ENCODE measurements at regions not wholly inside any gene's neighbourhood (a gene's known extent, or its start where the extent isn't known, plus 50 kb on each side); places are given as distances from the start of the nearest gene placed in this dataset.
"Not testable (repeated sequence)": the region's sequence is repeated elsewhere in the genome, so short reads cannot be mapped to it uniquely, and the experiment has no call there.

GRCh38 chr2:236980961-236981360 is 104.7 kb upstream of the COPS8 start:
- no peak for DNase-seq

GRCh38 chr2:236981701-236982485 is 103.8 kb upstream of the COPS8 start:
- no peak for DNase-seq

DNA sequence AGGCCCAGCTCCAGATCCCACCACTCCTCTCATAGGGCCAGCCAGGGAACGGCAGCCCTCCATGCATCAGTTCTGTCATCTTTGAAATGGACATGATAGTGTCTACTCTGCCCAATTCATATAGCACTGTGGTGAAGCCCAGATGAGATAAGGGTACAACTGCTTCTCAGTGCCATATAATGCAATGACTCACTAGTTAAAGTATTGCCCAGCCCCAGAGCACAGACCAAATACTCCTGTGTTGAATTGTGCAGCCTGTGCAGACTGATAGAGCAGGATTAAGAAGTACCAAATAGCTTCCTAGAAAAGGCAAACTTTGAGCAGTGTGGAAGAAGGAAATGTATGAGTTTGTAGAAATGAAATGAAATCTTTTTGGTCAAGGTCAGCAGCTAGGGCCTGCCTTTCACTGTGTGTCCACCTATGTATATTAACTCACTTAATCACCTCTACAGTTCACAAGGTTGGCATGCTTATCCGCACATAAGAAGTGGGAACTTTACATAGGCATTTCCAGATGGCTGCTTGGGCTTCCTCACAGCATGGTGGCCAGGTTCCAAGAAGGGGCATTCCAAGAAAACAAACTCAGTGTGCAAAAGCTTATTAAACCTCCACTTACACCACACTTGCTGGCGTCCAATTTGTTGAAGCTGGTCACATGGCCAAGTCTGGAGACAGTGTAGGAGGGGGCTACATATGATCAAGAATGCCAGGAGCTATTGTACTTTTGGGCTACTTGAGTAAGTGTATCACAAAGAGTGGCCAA is 102.8 kb upstream of the COPS8 start:
- DNase-seq: no peak

- no peak for DNase-seq
These were observed 101.6 kb upstream of the COPS8 start for GRCh38 chr2:236984046-236984445.

DNA sequence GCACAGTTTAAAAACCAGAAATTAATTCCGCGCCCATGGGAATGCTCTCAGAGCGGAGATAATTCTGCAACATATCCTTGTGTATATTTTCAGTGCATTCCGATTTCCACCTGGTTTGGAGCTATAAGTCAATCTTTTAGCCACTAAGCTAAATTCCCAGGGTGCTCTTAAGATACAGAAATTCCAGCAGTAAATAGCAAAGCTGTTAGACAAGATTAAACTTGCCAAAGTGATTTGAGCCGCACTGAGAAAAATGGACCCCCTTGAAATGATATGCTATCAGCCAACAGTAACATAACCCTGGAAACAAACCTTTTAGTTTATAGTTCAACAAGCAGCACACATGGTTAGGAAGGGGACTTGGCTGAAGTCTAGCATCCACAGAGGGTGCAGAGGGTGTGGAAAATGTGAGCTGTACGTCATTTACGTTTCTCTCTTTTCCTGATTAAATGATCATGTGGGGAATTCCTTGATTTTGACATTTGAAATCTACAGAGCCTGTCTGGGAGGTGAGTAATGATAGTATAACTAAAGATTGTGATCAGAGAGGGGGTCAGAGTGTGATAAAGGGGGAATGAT is 99.8 kb upstream of the COPS8 start:
- no peak for DNase-seq

- no peak for DNase-seq
These were observed 99.0 kb upstream of the COPS8 start for GRCh38 chr2:236986524-236987330.

GRCh38 chr2:236988216-236988615 is 97.5 kb upstream of the COPS8 start:
- DNase-seq: no peak

DNA sequence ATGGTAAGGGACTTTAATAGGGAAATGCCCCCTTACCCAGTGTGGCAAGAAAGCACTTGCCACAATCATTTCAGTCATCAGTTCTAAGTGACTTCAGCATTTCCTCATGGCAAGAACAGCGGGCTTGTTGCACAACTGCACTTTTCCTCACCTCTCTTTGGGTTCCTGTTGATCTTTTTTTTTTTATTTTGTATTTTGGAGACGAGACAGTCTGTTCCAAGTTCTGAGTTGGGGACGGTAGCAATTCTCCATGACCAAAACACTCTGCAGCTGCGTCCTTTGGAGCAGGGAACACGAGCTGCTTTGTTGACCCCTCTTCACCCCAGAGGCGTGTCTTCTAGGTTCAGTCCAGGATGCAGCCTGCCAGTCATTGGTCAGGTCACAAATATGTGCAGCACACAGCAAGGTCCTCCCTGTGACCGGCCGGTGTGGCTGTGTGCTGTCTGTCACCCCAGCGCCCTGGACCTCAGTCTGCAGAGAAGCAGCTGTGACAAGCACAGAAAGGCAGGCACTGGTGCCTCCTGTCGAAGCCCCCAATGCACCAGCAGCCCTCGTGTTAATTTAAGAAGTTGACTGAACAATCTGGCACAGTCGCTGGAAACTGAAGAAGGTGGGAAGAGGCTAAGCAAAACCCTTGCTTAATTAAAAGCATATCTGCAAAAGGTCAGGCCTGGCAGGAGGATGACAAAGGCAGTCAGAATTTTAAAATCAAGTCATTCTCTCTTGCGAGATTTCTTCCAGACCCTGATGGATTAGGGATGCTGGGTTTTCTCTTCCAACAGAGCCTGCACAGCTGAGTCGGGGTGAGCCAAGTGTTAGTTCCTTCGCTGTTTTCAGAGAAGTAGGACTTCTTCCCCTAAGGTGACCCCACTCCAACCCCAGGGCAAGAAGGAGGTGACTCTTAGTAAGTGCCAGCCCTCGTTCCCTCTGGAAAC is 96.7 kb upstream of the COPS8 start:
- DNase-seq: no peak

DNA sequence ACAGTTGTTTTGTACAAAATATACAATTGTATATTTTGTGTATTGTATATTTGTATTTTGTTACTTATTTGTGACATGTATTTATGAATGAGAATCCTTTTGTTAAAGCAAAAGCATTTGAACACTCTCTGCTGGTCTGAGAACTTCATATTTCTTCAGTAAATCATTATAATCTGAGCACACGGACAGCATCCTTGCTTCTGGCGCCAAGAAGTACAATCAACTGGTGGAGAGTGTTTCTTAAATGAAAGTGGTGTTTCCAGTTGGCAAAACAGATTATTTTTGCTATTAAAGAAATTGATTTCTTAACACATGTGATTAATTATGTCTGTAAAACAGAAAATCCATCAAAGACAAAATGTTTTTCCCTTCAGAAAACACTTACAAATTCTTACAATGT is 95.1 kb upstream of the COPS8 start:
- no peak for DNase-seq

DNA sequence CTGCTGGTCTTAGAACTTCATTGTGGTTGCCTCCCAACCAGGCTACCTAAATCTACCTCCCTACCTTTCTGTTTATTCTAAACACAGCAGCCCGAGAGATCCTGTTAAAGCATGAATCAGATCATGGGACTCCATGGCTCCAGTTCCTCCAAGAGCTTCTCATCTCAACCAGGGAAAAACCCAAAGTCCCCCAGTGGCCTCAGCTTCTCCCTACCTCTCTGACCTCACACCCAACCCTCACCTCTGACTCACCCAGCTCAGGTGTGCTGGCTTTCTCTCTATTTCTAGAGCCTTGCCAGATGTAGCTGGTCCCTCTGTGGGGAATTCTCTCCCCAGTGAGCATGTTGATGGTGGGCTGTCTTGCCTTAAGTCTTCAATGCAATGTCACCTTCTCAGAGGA is 93.8 kb upstream of the COPS8 start:
- no peak for DNase-seq

- DNase-seq: no peak
These were observed 92.4 kb upstream of the COPS8 start for GRCh38 chr2:236993286-236993685.

DNA sequence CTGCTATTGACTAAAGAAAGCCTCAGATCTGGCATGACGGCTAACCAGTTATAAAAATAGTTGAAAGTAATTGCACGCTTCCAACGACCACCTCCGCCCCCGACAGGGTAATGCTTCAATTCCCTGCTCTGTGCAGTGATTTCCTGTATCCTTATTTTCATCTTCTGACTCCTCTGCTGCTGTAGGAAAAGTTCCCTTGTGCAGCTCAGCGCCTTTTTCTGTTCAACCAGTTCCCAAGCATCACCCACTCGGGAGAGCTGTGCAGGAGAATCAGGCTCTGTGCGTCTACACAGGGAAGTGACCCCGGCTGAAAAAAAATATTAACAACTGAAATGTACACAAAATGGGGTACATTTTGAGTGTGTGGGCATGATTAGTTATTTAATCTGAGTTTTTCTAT is 91.3 kb upstream of the COPS8 start:
- DNase-seq: no peak

DNA sequence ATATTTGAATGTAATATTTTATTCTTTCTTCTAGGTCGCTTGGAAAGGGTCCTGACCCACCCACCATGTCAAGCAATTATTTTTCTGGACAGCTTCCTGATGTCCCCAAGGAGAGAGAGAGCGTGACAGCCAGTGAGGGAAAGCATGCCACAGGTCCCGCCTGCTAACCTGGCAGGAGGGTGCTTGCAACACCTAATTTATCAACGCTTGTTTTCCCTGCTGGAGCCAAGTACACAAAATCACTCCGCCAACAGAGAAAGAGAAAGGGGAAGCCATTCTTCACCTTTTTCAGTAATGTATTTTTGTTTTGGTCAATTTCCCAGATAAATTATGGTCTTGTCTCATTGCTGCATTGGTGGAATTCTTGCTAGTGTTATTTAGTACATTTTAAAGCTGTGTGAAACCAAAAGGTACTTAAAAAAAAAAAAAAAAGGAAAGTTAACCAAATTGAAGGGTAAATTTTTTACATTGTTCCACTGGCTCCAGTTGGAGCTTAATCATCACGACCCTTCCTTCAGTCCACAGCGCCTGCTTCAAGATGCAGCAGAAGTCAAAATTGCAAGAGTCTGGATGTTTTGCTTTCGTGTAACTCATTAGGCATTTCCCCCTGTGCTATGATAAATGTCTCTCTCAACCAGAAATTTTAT is 88.5 kb upstream of the COPS8 start:
- no peak for DNase-seq

GRCh38 chr2:236998236-236998635 is 87.5 kb upstream of the COPS8 start:
- DNase-seq: no peak

DNA sequence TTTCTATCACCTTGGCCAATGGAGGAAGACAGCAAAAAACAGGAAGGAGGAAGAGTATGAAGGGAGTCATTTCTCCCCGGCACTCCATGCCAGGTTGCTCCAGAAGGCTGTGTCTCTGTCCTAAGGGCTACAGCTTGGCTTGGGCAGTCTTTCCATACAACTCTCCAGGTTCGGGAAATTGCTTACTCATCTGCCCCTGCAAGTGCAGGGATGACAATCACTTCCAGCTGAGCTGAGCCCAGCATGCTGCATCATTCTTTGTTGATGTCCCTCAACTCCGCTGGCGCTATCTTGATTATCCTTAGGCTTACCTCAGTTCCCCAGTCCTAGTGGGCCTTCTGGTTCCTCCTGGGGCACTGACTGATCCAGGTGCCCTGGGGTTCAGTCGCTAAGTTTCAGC is 86.9 kb upstream of the COPS8 start:
- DNase-seq: no peak

DNA sequence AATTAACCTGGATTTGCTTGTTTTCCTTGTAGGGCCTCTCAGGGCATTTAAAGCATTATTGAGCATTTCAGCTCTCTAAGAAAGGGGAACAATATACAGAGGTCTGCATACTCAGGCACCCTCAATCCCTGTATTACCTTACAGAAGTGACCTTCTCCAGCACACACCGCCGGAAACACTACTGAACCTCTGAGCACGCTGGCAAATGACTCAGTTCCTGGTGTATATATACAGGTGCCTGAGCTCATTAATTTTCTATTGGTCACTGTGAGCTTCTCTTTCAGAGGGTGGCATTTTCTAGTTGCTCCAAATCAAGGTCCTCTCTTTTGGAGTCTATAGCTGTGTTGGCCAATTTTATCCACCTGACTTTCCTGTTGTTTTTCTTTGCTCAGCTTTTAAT is 85.2 kb upstream of the COPS8 start:
- no peak for DNase-seq

- not testable (repeated sequence) for DNase-seq
These were observed 80.3 kb upstream of the COPS8 start for GRCh38 chr2:237005341-237005740.

- DNase-seq: no peak
These were observed 74.4 kb upstream of the COPS8 start for GRCh38 chr2:237011206-237011795.

DNA sequence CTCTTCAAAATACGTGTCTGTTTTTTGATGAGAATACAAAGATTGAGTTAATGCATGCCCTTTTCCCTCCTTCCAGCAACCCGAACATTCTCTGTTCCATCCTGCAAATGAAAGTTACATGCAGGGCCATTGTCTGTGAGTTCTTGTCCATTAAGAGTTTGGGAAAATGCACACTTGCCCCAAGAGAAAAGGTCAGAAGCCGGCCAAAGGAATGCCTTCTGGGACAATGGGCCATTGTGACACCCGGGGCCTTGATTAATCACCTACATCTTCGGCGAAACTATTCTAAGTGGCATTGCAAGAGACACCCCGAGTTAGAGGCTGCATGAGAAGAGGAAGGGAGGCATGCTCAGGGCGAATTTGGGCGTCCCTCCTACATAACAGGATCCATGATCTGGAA is 73.7 kb upstream of the COPS8 start:
- no peak for DNase-seq

- no peak for DNase-seq
These were observed 73.0 kb upstream of the COPS8 start for GRCh38 chr2:237012577-237013267.

All from stimulated activated naive CD4-positive, alpha-beta T cell treated with Interleukin-2 at 50 U/mL for 16 hours (primary cell).